Breast epithelium (tissue), 3 donors: ENCODE measurements at regions not wholly inside any gene's neighbourhood (a gene's known extent, or its start where the extent isn't known, plus 50 kb on each side); places are given as distances from the start of the nearest gene placed in this dataset.

Experiments used
- POLR2A ChIP-seq: fragments of 450-650 bp; IDR thresholded peaks from one replicate; pipeline ENCODE4 v1.6.1; 2016; ENCODE audit warnings: antibody characterized with exemption, mild to moderate bottlenecking, moderate library complexity
- POLR2AphosphoS5 ChIP-seq, 3 donors: sonication (generic); formaldehyde crosslinking; IDR thresholded peaks; one replicate each; pipeline ENCODE4 v1.6.1; 2017; ENCODE audit warnings: antibody characterized with exemption in 3 of 3
- TF ChIP-seq, protein P1 (sequence below), 3 donors: fragments of 450-650 bp; IDR thresholded peaks; one replicate each; pipeline ENCODE4 v1.5.1; 2016 to 2017; ENCODE audit warnings: antibody characterized with exemption in 3 of 3, mild to moderate bottlenecking in 3 of 3, moderate library complexity in 3 of 3

DNA sequence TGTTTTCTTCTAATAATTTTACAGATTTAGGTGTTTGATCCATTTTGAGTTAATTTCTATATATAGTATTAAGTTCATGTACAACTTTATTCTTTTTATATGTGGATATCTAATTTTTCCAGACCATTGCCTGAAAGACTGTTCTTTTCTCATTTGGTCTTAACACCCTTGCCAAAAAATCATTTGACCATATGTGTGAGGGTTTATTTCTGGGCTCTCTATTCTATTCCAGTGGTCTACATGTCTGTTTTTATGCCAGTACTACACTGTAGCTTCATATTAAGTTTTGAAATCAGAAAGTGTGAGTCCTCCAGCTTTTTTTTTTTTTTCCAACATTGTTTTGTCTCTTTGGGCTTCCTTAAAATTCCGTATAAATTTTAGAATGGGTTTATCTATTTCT is 554.1 kb downstream of the KCNH5 start:
- TF ChIP-seq POLR2AphosphoS5 (IDR thresholded peaks at IDR 0.05) (no peak), POLR2A (no peak)
- TF ChIP-seq, protein P1, sequence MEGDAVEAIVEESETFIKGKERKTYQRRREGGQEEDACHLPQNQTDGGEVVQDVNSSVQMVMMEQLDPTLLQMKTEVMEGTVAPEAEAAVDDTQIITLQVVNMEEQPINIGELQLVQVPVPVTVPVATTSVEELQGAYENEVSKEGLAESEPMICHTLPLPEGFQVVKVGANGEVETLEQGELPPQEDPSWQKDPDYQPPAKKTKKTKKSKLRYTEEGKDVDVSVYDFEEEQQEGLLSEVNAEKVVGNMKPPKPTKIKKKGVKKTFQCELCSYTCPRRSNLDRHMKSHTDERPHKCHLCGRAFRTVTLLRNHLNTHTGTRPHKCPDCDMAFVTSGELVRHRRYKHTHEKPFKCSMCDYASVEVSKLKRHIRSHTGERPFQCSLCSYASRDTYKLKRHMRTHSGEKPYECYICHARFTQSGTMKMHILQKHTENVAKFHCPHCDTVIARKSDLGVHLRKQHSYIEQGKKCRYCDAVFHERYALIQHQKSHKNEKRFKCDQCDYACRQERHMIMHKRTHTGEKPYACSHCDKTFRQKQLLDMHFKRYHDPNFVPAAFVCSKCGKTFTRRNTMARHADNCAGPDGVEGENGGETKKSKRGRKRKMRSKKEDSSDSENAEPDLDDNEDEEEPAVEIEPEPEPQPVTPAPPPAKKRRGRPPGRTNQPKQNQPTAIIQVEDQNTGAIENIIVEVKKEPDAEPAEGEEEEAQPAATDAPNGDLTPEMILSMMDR (IDR thresholded peaks at IDR 0.05): no peak
